Tibial artery (tissue), 4 donors: ENCODE measurements at regions not wholly inside any gene's neighbourhood (a gene's known extent, or its start where the extent isn't known, plus 50 kb on each side); places are given as distances from the start of the nearest gene placed in this dataset.

Experiments used
- DNase-seq, 2 donors: peaks; one replicate each; pipeline ENCODE4 v3.0.0-alpha.2; 2019
- H3K27ac ChIP-seq, 2 donors: fragments of 200-600 bp; sonication (generic) in 1 of 2; 1 replicate in 1 of 2; 2 replicates in 1 of 2; pipeline ENCODE4 v1.5.1; 2018 to 2019; ENCODE audit warnings: mild to moderate bottlenecking in 1 of 2
- H3K27me3 ChIP-seq, 2 donors: fragments of 200-600 bp; sonication (generic) in 1 of 2; one replicate each; pipeline versions ENCODE4 v1.5.1 to v1.6.0; 2016 to 2019
- H3K36me3 ChIP-seq, 3 donors: fragments of 200-600 bp; sonication (generic) in 2 of 3; one replicate each; pipeline ENCODE4 v1.5.1; 2016 to 2019; ENCODE audit warnings: mild to moderate bottlenecking in 2 of 3
- H3K4me1 ChIP-seq, 4 donors: fragments of 200-600 bp; sonication (generic) in 2 of 4; 1 replicate in 3 of 4; 2 replicates in 1 of 4; pipeline ENCODE4 v1.5.1; 2016 to 2019
- H3K4me3 ChIP-seq, 2 donors: fragments of 200-600 bp; sonication (generic) in 1 of 2; 1 replicate in 1 of 2; 2 replicates in 1 of 2; pipeline ENCODE4 v1.5.1; 2018 to 2019; ENCODE audit warnings: mild to moderate bottlenecking in 2 of 2
- H3K9me3 ChIP-seq, 3 donors: fragments of 200-600 bp; sonication (generic) in 1 of 3; one replicate each; pipeline ENCODE4 v1.5.1; 2016 to 2019
- CTCF ChIP-seq, 2 experiments: fragments of 200-600 bp in 1 of 2; fragments of 450-650 bp in 1 of 2; IDR thresholded peaks; one replicate each; pipeline ENCODE4 v1.5.1; 2017 to 2019; ENCODE audit warnings: antibody characterized with exemption in 2 of 2, mild to moderate bottlenecking in 1 of 2, moderate library complexity in 1 of 2
- intact Hi-C: fragments of 100-400 bp; cut with DNase I; formaldehyde crosslinking; loops from one replicate; pipeline ENCODE4 v1.15.0; 2023; ENCODE audit warnings: low total_unique reads

DNA sequence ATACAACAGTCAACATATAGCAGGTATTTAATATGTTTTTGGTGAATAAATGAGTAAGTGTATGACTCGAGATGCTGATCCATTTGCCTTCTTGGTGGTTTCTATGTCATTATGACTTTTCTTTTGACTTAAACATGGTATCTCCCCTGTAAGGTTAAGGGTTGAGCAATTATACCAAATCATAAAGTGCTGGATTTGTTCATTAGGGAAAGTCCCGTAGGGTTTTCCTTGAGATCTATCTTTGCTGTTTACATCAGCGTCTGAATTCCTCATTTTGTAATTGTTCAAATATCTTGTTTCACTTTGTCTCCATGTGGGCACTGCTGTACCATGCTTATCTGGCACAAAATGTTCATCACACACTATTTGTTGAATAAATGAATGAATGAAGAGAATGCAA lies 562.6 kb downstream of the EDEM1 start:
- no peak for DNase-seq
- no peaks in the 10 kb centered on the region for H3K4me1 ChIP-seq
- H3K27ac ChIP-seq = no peak overlapping the region
- intact Hi-C loops = no loop called here
- TF ChIP-seq CTCF (IDR thresholded peaks at IDR 0.05) = no peak
- no peak overlapping the region for H3K4me3 ChIP-seq
- H3K27me3 ChIP-seq = no peaks in the 10 kb centered on the region
- no peaks in the 10 kb centered on the region for H3K9me3 ChIP-seq
- H3K36me3 ChIP-seq = no peaks in the 10 kb centered on the region

DNA sequence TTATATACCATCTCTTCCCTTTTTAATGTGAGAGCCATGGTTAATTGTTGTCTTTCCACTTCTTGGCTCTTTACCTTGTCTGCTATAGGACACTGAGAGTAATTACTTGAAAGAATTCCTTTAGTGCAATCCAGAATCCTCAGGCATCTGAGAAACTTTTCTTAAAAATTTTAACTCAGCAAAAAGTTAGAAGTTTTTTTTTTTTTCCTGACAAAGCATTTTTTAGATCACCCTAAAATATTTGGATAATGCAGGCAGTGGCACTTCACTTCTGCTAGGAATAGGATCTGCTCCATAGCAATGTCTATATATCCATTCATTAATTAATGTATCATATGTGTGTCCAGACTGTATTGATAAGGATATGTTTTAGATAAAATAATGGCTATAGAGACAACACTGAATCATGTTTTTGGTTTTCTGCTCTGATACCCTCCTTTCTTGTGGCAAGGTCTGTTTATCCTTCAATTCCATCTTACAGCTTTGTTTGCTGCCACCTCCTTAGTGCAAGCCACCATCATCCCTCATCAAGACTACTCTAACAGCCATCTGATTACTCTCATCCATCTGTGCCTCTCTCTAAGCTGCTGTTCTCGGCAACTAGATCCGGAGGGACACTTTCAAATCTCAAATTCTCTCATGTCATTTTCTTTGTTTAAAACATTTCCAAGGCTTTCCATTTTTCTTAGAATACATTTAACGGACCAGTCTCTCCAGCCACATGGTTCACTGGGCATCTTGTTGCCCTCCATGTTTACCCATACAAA lies 563.5 kb downstream of the EDEM1 start:
- no peaks in the 10 kb centered on the region for H3K9me3 ChIP-seq
- H3K27me3 ChIP-seq = no peaks in the 10 kb centered on the region
- H3K4me1 ChIP-seq = no peaks in the 10 kb centered on the region
- no peak for TF ChIP-seq CTCF (IDR thresholded peaks at IDR 0.05)
- no peak for DNase-seq
- intact Hi-C loops = no loop called here
- H3K27ac ChIP-seq = no peak overlapping the region
- no peak overlapping the region for H3K4me3 ChIP-seq
- no peaks in the 10 kb centered on the region for H3K36me3 ChIP-seq

DNA sequence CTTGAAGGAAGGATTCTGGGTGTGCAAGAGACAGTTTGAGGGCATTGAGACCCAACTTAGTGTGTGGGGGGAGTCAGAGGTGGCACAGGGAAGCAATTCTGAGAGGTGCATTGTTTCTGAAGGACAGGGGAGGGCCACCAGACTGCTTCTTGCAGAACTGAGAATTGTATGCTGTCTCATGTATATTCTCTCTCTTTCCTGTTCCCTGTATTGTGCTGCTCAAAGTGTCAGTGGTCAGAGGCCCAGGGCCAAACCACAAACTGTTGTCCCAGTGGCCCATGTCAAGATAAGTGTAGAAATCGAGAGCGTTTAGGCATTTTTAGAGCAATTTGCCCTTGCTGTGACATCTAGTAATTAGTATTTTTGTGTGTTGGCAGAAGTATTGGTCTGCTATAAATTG lies 567.1 kb downstream of the EDEM1 start:
- Histone ChIP-seq H3K36me3 (no peaks in the 10 kb centered on the region), H3K4me1 (no peaks in the 10 kb centered on the region), H3K9me3 (no peaks in the 10 kb centered on the region), H3K27ac (no peak overlapping the region), H3K4me3 (no peak overlapping the region), H3K27me3 (no peaks in the 10 kb centered on the region)
- intact Hi-C loops = no loop called here
- DNase-seq = no peak
- TF ChIP-seq CTCF (IDR thresholded peaks at IDR 0.05) = no peak

- no peak for TF ChIP-seq CTCF (IDR thresholded peaks at IDR 0.05)
Measured at GRCh38 chr3:5756443-5756842, 568.9 kb downstream of the EDEM1 start.

GRCh38 chr3:5757213-5757804 lies 569.8 kb downstream of the EDEM1 start:
- H3K9me3 ChIP-seq = no peaks in the 10 kb centered on the region
- no peak overlapping the region for H3K27ac ChIP-seq
- DNase-seq = no peak
- H3K4me1 ChIP-seq = no peaks in the 10 kb centered on the region
- no peak for TF ChIP-seq CTCF (IDR thresholded peaks at IDR 0.05)
- H3K36me3 ChIP-seq = no peaks in the 10 kb centered on the region
- intact Hi-C loops = no loop called here
- no peak overlapping the region for H3K4me3 ChIP-seq
- no peaks in the 10 kb centered on the region for H3K27me3 ChIP-seq

More at GRCh38 chr3:5756443-5756842, 568.9 kb downstream of the EDEM1 start:
- no peak overlapping the region for H3K4me3 ChIP-seq
- no peak for DNase-seq
- H3K4me1 ChIP-seq = no peaks in the 10 kb centered on the region
- no peaks in the 10 kb centered on the region for H3K36me3 ChIP-seq
- no peaks in the 10 kb centered on the region for H3K27me3 ChIP-seq
- no peak overlapping the region for H3K27ac ChIP-seq
- intact Hi-C loops = no loop called here
- H3K9me3 ChIP-seq = no peaks in the 10 kb centered on the region
